Neuron (in vitro differentiated cells): ENCODE measurements at regions not wholly inside any gene's neighbourhood (a gene's known extent, or its start where the extent isn't known, plus 50 kb on each side); places are given as distances from the start of the nearest gene placed in this dataset.

ENCODE experiments used
- H2AFZ ChIP-seq: one replicate; pipeline ENCODE4 v1.6.1; 2013; ENCODE audit warnings: low read depth, mild to moderate bottlenecking, inconsistent platforms, low read length, moderate library complexity
- H3K27me3 ChIP-seq: one replicate; pipeline ENCODE4 v1.6.1; 2013; ENCODE audit warnings: low read length; ENCODE audit not compliant: insufficient read depth
- H3K36me3 ChIP-seq: one replicate; pipeline ENCODE4 v1.6.1; 2013; ENCODE audit warnings: low read length; ENCODE audit not compliant: insufficient read depth
- H3K4me1 ChIP-seq: one replicate; pipeline ENCODE4 v1.6.1; 2013; ENCODE audit warnings: low read length; ENCODE audit not compliant: insufficient read depth
- H3K4me3 ChIP-seq: 2 replicates; pipeline ENCODE4 v1.5.1; 2013; ENCODE audit warnings: mild to moderate bottlenecking, low read length, moderate library complexity
- H3K9me3 ChIP-seq: one replicate; pipeline ENCODE4 v1.6.1; 2013; ENCODE audit warnings: low read length

- no peaks in the 10 kb centered on the region for H3K27me3 ChIP-seq
- H2AFZ ChIP-seq, result no peak overlapping the region
- H3K36me3 ChIP-seq, result no peaks in the 10 kb centered on the region
- no peak overlapping the region for H3K4me3 ChIP-seq
- no peaks in the 10 kb centered on the region for H3K4me1 ChIP-seq
- H3K9me3 ChIP-seq, result no peaks in the 10 kb centered on the region
Measured at GRCh38 chr2:144032566-144032965, 487.4 kb downstream of the ZEB2 start.

GRCh38 chr2:144030791-144031190 is 489.1 kb downstream of the ZEB2 start:
- H3K36me3 ChIP-seq, result no peaks in the 10 kb centered on the region
- no peaks in the 10 kb centered on the region for H3K9me3 ChIP-seq
- H3K4me3 ChIP-seq, result no peak overlapping the region
- H2AFZ ChIP-seq, result no peak overlapping the region
- no peaks in the 10 kb centered on the region for H3K4me1 ChIP-seq
- no peaks in the 10 kb centered on the region for H3K27me3 ChIP-seq

- Histone ChIP-seq H3K4me3 (no peak overlapping the region), H3K27me3 (no peaks in the 10 kb centered on the region), H3K4me1 (no peaks in the 10 kb centered on the region), H2AFZ (no peak overlapping the region), H3K36me3 (no peaks in the 10 kb centered on the region), H3K9me3 (no peaks in the 10 kb centered on the region)
Measured at GRCh38 chr2:144027593-144027992, 492.3 kb downstream of the ZEB2 start.

DNA sequence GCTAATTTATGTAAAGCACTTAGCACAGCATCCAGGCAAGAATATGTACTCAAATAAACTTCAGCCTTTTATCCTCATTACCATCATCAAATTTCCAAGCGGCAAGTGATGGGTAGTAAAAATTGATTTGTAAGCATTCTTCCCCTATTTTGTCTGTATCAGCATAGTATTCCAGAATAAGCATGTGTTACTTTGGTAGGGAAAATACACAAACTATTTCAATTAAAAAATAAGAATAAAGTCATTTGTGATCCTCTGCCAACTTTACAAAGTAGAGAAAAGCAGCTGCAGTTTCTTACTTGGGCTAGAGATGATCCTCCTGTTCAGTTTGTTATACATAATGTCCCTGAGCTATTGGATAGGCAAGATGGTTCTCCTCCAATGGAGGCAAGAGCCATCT is 493.2 kb downstream of the ZEB2 start:
- H3K4me1 ChIP-seq, result no peaks in the 10 kb centered on the region
- no peaks in the 10 kb centered on the region for H3K27me3 ChIP-seq
- no peaks in the 10 kb centered on the region for H3K36me3 ChIP-seq
- H3K9me3 ChIP-seq, result no peaks in the 10 kb centered on the region
- no peak overlapping the region for H2AFZ ChIP-seq
- no peak overlapping the region for H3K4me3 ChIP-seq

GRCh38 chr2:144020047-144020446 is 499.9 kb downstream of the ZEB2 start:
- no peak overlapping the region for H3K4me3 ChIP-seq
- no peaks in the 10 kb centered on the region for H3K27me3 ChIP-seq
- no peak overlapping the region for H2AFZ ChIP-seq
- H3K9me3 ChIP-seq, result no peaks in the 10 kb centered on the region
- no peaks in the 10 kb centered on the region for H3K4me1 ChIP-seq
- no peaks in the 10 kb centered on the region for H3K36me3 ChIP-seq

DNA sequence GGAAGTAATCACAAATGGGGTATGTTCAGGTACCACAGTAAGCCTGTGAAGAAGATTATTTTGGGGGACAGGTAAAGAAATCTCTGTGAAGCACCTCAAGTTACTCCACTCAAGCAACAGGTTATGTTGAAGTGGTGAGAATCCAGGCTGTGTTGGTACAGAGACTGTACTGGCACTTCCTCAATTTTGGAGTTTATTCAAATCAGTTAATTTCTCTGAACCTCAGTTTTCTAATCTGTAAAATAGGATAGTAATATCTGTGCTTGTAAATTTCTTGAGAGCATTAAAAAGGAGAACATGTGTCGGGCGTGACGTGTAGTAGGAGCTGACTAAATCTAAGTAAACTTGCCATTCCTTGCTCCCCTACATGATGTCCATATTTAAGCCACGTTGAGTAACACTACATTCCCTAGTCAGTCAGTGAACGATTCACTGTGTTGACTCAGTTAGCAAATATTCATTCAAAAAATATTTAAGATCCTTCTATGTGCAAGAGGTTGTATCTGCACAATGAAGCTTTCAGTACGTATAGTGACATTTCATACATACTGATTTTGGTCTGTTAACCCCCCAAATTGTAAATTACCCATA is 504.2 kb downstream of the ZEB2 start:
- Histone ChIP-seq H3K4me3 (no peak overlapping the region), H3K9me3 (no peaks in the 10 kb centered on the region), H3K27me3 (no peaks in the 10 kb centered on the region), H3K4me1 (no peaks in the 10 kb centered on the region), H3K36me3 (no peaks in the 10 kb centered on the region), H2AFZ (no peak overlapping the region)

DNA sequence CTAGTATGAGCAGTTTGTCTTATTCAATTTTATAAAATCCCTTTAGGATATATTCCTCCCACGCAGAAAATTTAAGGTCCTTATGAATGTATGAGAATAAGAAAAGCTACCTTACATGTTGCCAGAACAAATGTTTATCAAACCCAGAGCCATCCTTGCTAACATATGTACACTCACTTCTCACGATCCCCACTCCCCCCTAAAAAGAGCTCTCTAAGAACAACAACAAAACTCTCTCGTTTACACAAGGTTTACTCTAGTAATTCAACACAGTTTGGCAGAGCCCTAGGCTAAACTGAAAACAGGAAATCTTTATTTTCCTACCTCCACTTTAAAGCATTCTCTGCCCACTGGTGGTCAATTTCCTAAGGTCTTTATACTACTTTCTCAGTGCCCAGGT is 504.9 kb downstream of the ZEB2 start:
- no peaks in the 10 kb centered on the region for H3K36me3 ChIP-seq
- H3K9me3 ChIP-seq, result no peaks in the 10 kb centered on the region
- no peak overlapping the region for H3K4me3 ChIP-seq
- H3K4me1 ChIP-seq, result no peaks in the 10 kb centered on the region
- no peak overlapping the region for H2AFZ ChIP-seq
- no peaks in the 10 kb centered on the region for H3K27me3 ChIP-seq

DNA sequence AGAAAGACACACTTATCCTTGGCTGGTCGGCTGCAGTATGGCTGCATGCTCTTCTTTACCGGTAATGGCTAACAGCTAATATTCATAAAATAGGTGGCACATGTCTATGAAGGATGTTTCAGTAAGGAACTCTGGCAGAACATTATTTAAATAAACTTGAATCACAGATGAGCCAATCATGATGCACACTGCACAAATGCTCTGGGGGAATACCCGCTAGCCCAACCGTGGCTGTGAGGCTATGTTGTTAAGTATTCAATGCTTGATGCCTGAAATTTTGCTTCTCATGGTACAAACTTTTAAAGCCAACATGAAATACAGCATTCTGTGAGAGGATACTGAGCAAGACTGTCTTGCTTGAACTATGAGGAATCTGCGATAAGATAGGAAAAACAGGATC is 505.8 kb downstream of the ZEB2 start:
- Histone ChIP-seq H3K4me1 (no peaks in the 10 kb centered on the region), H3K9me3 (no peaks in the 10 kb centered on the region), H3K27me3 (no peaks in the 10 kb centered on the region), H3K4me3 (no peak overlapping the region), H2AFZ (no peak overlapping the region), H3K36me3 (no peaks in the 10 kb centered on the region)

DNA sequence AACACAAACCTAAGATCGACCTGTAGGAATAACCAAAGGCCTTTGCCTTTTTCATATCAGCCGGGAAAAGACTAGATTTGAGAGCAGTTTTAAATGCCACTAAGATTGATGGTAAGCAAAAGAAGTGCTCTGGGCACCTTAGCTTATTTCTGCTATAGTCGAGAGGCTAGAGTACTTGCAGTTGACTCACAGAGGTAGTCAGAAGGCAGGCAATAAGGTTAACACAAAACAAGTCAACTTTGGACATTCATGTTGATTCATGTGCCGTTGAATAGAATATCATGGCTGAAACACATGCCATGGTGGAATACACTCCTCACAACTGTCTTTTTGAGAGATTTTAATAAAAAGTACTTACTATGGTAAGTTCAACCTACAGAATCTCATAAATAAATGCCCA is 507.6 kb downstream of the ZEB2 start:
- H3K27me3 ChIP-seq, result no peaks in the 10 kb centered on the region
- H3K4me1 ChIP-seq, result no peaks in the 10 kb centered on the region
- no peaks in the 10 kb centered on the region for H3K36me3 ChIP-seq
- H3K9me3 ChIP-seq, result no peaks in the 10 kb centered on the region
- no peak overlapping the region for H2AFZ ChIP-seq
- no peak overlapping the region for H3K4me3 ChIP-seq

DNA sequence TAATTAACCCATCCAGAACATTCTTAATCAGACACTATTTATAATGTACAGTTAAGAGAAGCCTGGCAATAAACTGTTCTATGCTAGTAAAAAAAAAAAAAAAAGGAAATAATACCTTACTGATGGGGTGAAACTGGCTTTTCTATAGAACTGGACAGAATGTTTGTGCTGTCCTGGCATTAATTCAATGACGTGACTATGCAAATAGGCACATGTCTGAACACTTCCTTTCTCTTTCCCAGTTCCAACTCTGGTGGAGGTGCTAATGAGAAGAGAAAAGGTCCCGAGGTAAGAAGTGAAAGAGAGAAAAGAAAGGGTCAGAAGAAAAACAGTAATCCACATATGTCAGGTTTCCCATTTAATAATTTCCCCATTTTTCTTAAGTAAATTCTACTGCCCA is 508.4 kb downstream of the ZEB2 start:
- H3K36me3 ChIP-seq, result no peaks in the 10 kb centered on the region
- H3K9me3 ChIP-seq, result no peaks in the 10 kb centered on the region
- no peaks in the 10 kb centered on the region for H3K27me3 ChIP-seq
- H2AFZ ChIP-seq, result no peak overlapping the region
- H3K4me3 ChIP-seq, result no peak overlapping the region
- H3K4me1 ChIP-seq, result no peaks in the 10 kb centered on the region

DNA sequence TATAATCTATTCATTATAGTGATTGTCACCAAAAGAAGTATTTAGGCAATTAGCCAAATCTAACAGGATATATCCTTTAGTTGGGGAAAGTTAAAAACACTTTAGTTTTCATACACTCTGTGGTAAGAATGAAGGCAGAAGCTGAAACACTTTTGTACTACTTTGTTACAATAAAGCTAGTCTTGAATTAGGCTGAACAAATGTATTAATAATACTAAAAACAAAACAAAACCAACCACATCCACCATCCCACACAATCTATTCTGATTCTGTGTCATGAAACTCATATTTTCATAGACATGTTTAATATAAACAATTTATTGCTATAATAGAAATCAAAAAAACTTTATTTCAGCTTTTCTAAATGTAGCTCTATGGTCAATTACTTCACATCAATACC is 508.8 kb downstream of the ZEB2 start:
- Histone ChIP-seq H3K4me3 (no peak overlapping the region), H3K4me1 (no peaks in the 10 kb centered on the region), H3K9me3 (no peaks in the 10 kb centered on the region), H2AFZ (no peak overlapping the region), H3K36me3 (no peaks in the 10 kb centered on the region), H3K27me3 (no peaks in the 10 kb centered on the region)

- Histone ChIP-seq H3K4me3 (no peak overlapping the region), H3K27me3 (no peaks in the 10 kb centered on the region), H3K9me3 (no peaks in the 10 kb centered on the region), H3K4me1 (no peaks in the 10 kb centered on the region), H3K36me3 (no peaks in the 10 kb centered on the region), H2AFZ (no peak overlapping the region)
Measured at GRCh38 chr2:144010096-144010836, 509.7 kb downstream of the ZEB2 start.

GRCh38 chr2:144006139-144006538 is 513.8 kb downstream of the ZEB2 start:
- no peaks in the 10 kb centered on the region for H3K27me3 ChIP-seq
- no peaks in the 10 kb centered on the region for H3K36me3 ChIP-seq
- H3K4me3 ChIP-seq, result no peak overlapping the region
- no peak overlapping the region for H2AFZ ChIP-seq
- no peaks in the 10 kb centered on the region for H3K9me3 ChIP-seq
- H3K4me1 ChIP-seq, result no peaks in the 10 kb centered on the region

GRCh38 chr2:144004742-144005141 is 515.2 kb downstream of the ZEB2 start:
- no peak overlapping the region for H2AFZ ChIP-seq
- H3K27me3 ChIP-seq, result no peaks in the 10 kb centered on the region
- no peaks in the 10 kb centered on the region for H3K9me3 ChIP-seq
- no peaks in the 10 kb centered on the region for H3K36me3 ChIP-seq
- no peak overlapping the region for H3K4me3 ChIP-seq
- no peaks in the 10 kb centered on the region for H3K4me1 ChIP-seq
